ENCODE measurements at regions not wholly inside any gene's neighbourhood (a gene's known extent, or its start where the extent isn't known, plus 50 kb on each side); places are given as distances from the start of the nearest gene placed in this dataset.

GRCh38 chr5:30874241-30875034, 319.0 kb upstream of the CDH6 start:
- H3K4me3 ChIP-seq (ENCODE audit: low read length in 3 of 3) = no peak overlapping the region
- H3K9me3 ChIP-seq (ENCODE audit: control insufficient read depth in 3 of 3, low read length in 3 of 3) = no peaks in the 10 kb centered on the region
- H3K27ac ChIP-seq (ENCODE audit: low read depth, low read length) = no peak overlapping the region
- no peak overlapping the region for H3K9ac ChIP-seq (ENCODE audit: low read depth in 1 of 3, low read length in 3 of 3)
- no peaks in the 10 kb centered on the region for H3K4me1 ChIP-seq (ENCODE audit: control insufficient read depth in 3 of 3, insufficient read depth in 3 of 3, low read length in 3 of 3)
- no peaks in the 10 kb centered on the region for H3K27me3 ChIP-seq (ENCODE audit: control insufficient read depth in 3 of 3, insufficient read depth in 3 of 3, low read length in 3 of 3)
- H3K36me3 ChIP-seq (ENCODE audit: control insufficient read depth in 3 of 3, insufficient read depth in 3 of 3, low read length in 3 of 3) = no peaks in the 10 kb centered on the region

GRCh38 chr5:30871196-30871595, 322.3 kb upstream of the CDH6 start:
- Histone ChIP-seq H3K4me3 (ENCODE audit: low read length in 3 of 3) (no peak overlapping the region), H3K27ac (ENCODE audit: low read depth, low read length) (no peak overlapping the region), H3K9me3 (ENCODE audit: control insufficient read depth in 3 of 3, low read length in 3 of 3) (no peaks in the 10 kb centered on the region), H3K27me3 (ENCODE audit: control insufficient read depth in 3 of 3, insufficient read depth in 3 of 3, low read length in 3 of 3) (no peaks in the 10 kb centered on the region), H3K4me1 (ENCODE audit: control insufficient read depth in 3 of 3, insufficient read depth in 3 of 3, low read length in 3 of 3) (no peaks in the 10 kb centered on the region), H3K9ac (ENCODE audit: low read depth in 1 of 3, low read length in 3 of 3) (no peak overlapping the region), H3K36me3 (ENCODE audit: control insufficient read depth in 3 of 3, insufficient read depth in 3 of 3, low read length in 3 of 3) (no peaks in the 10 kb centered on the region)

- Histone ChIP-seq H3K27me3 (ENCODE audit: control insufficient read depth in 3 of 3, insufficient read depth in 3 of 3, low read length in 3 of 3) (no peaks in the 10 kb centered on the region), H3K9ac (ENCODE audit: low read depth in 1 of 3, low read length in 3 of 3) (no peak overlapping the region), H3K9me3 (ENCODE audit: control insufficient read depth in 3 of 3, low read length in 3 of 3) (no peaks in the 10 kb centered on the region), H3K36me3 (ENCODE audit: control insufficient read depth in 3 of 3, insufficient read depth in 3 of 3, low read length in 3 of 3) (no peaks in the 10 kb centered on the region), H3K27ac (ENCODE audit: low read depth, low read length) (no peak overlapping the region), H3K4me3 (ENCODE audit: low read length in 3 of 3) (no peak overlapping the region), H3K4me1 (ENCODE audit: control insufficient read depth in 3 of 3, insufficient read depth in 3 of 3, low read length in 3 of 3) (no peaks in the 10 kb centered on the region)
Measured at GRCh38 chr5:30867711-30868110, 325.8 kb upstream of the CDH6 start.

GRCh38 chr5:30866142-30866541, 327.3 kb upstream of the CDH6 start:
- H3K27ac ChIP-seq (ENCODE audit: low read depth, low read length) = no peak overlapping the region
- no peaks in the 10 kb centered on the region for H3K9me3 ChIP-seq (ENCODE audit: control insufficient read depth in 3 of 3, low read length in 3 of 3)
- H3K4me1 ChIP-seq (ENCODE audit: control insufficient read depth in 3 of 3, insufficient read depth in 3 of 3, low read length in 3 of 3) = no peaks in the 10 kb centered on the region
- H3K4me3 ChIP-seq (ENCODE audit: low read length in 3 of 3) = no peak overlapping the region
- no peak overlapping the region for H3K9ac ChIP-seq (ENCODE audit: low read depth in 1 of 3, low read length in 3 of 3)
- H3K36me3 ChIP-seq (ENCODE audit: control insufficient read depth in 3 of 3, insufficient read depth in 3 of 3, low read length in 3 of 3) = no peaks in the 10 kb centered on the region
- H3K27me3 ChIP-seq (ENCODE audit: control insufficient read depth in 3 of 3, insufficient read depth in 3 of 3, low read length in 3 of 3) = no peaks in the 10 kb centered on the region

GRCh38 chr5:30856242-30856641, 337.2 kb upstream of the CDH6 start:
- Histone ChIP-seq H3K36me3 (ENCODE audit: control insufficient read depth in 3 of 3, insufficient read depth in 3 of 3, low read length in 3 of 3) (no peaks in the 10 kb centered on the region), H3K9ac (ENCODE audit: low read depth in 1 of 3, low read length in 3 of 3) (no peak overlapping the region), H3K4me1 (ENCODE audit: control insufficient read depth in 3 of 3, insufficient read depth in 3 of 3, low read length in 3 of 3) (no peaks in the 10 kb centered on the region), H3K27me3 (ENCODE audit: control insufficient read depth in 3 of 3, insufficient read depth in 3 of 3, low read length in 3 of 3) (peaks cover 0 to 4% (median 0%) of the 10 kb centered on the region in 3 donors), H3K27ac (ENCODE audit: low read depth, low read length) (no peak overlapping the region), H3K4me3 (ENCODE audit: low read length in 3 of 3) (no peak overlapping the region), H3K9me3 (ENCODE audit: control insufficient read depth in 3 of 3, low read length in 3 of 3) (no peaks in the 10 kb centered on the region)

GRCh38 chr5:30853158-30853557, 340.3 kb upstream of the CDH6 start:
- H3K9me3 ChIP-seq (ENCODE audit: control insufficient read depth in 3 of 3, low read length in 3 of 3) = no peaks in the 10 kb centered on the region
- no peak overlapping the region for H3K4me3 ChIP-seq (ENCODE audit: low read length in 3 of 3)

GRCh38 chr5:30850866-30851265, 342.6 kb upstream of the CDH6 start:
- Histone ChIP-seq H3K36me3 (ENCODE audit: control insufficient read depth in 3 of 3, insufficient read depth in 3 of 3, low read length in 3 of 3) (no peaks in the 10 kb centered on the region), H3K4me3 (ENCODE audit: low read length in 3 of 3) (no peak overlapping the region), H3K9ac (ENCODE audit: low read depth in 1 of 3, low read length in 3 of 3) (no peak overlapping the region), H3K27me3 (ENCODE audit: control insufficient read depth in 3 of 3, insufficient read depth in 3 of 3, low read length in 3 of 3) (no peaks in the 10 kb centered on the region), H3K9me3 (ENCODE audit: control insufficient read depth in 3 of 3, low read length in 3 of 3) (no peaks in the 10 kb centered on the region), H3K4me1 (ENCODE audit: control insufficient read depth in 3 of 3, insufficient read depth in 3 of 3, low read length in 3 of 3) (no peaks in the 10 kb centered on the region), H3K27ac (ENCODE audit: low read depth, low read length) (no peak overlapping the region)

More at GRCh38 chr5:30853158-30853557, 340.3 kb upstream of the CDH6 start:
- Histone ChIP-seq H3K36me3 (ENCODE audit: control insufficient read depth in 3 of 3, insufficient read depth in 3 of 3, low read length in 3 of 3) (no peaks in the 10 kb centered on the region), H3K27ac (ENCODE audit: low read depth, low read length) (no peak overlapping the region), H3K9ac (ENCODE audit: low read depth in 1 of 3, low read length in 3 of 3) (no peak overlapping the region), H3K4me1 (ENCODE audit: control insufficient read depth in 3 of 3, insufficient read depth in 3 of 3, low read length in 3 of 3) (no peaks in the 10 kb centered on the region), H3K27me3 (ENCODE audit: control insufficient read depth in 3 of 3, insufficient read depth in 3 of 3, low read length in 3 of 3) (peaks cover 0 to 4% (median 0%) of the 10 kb centered on the region in 3 donors)

- no peak overlapping the region for H3K27ac ChIP-seq (ENCODE audit: low read depth, low read length)
- H3K4me3 ChIP-seq (ENCODE audit: low read length in 3 of 3) = no peak overlapping the region
- no peaks in the 10 kb centered on the region for H3K4me1 ChIP-seq (ENCODE audit: control insufficient read depth in 3 of 3, insufficient read depth in 3 of 3, low read length in 3 of 3)
- no peaks in the 10 kb centered on the region for H3K27me3 ChIP-seq (ENCODE audit: control insufficient read depth in 3 of 3, insufficient read depth in 3 of 3, low read length in 3 of 3)
- no peak overlapping the region for H3K9ac ChIP-seq (ENCODE audit: low read depth in 1 of 3, low read length in 3 of 3)
- H3K36me3 ChIP-seq (ENCODE audit: control insufficient read depth in 3 of 3, insufficient read depth in 3 of 3, low read length in 3 of 3) = no peaks in the 10 kb centered on the region
- no peaks in the 10 kb centered on the region for H3K9me3 ChIP-seq (ENCODE audit: control insufficient read depth in 3 of 3, low read length in 3 of 3)
Measured at GRCh38 chr5:30849931-30850710, 343.4 kb upstream of the CDH6 start.

GRCh38 chr5:30846171-30846570, 347.3 kb upstream of the CDH6 start:
- no peak overlapping the region for H3K27ac ChIP-seq (ENCODE audit: low read depth, low read length)
- no peaks in the 10 kb centered on the region for H3K9me3 ChIP-seq (ENCODE audit: control insufficient read depth in 3 of 3, low read length in 3 of 3)
- peaks cover 0 to 8% (median 0%) of the 10 kb centered on the region in 3 donors for H3K4me1 ChIP-seq (ENCODE audit: control insufficient read depth in 3 of 3, insufficient read depth in 3 of 3, low read length in 3 of 3)
- no peak overlapping the region for H3K4me3 ChIP-seq (ENCODE audit: low read length in 3 of 3)
- H3K9ac ChIP-seq (ENCODE audit: low read depth in 1 of 3, low read length in 3 of 3) = no peak overlapping the region
- no peaks in the 10 kb centered on the region for H3K27me3 ChIP-seq (ENCODE audit: control insufficient read depth in 3 of 3, insufficient read depth in 3 of 3, low read length in 3 of 3)
- H3K36me3 ChIP-seq (ENCODE audit: control insufficient read depth in 3 of 3, insufficient read depth in 3 of 3, low read length in 3 of 3) = no peaks in the 10 kb centered on the region

- H3K9ac ChIP-seq (ENCODE audit: low read depth in 1 of 3, low read length in 3 of 3) = no peak overlapping the region
Measured at GRCh38 chr5:30845194-30845593, 348.3 kb upstream of the CDH6 start.

More at GRCh38 chr5:30845194-30845593, 348.3 kb upstream of the CDH6 start:
- Histone ChIP-seq H3K27ac (ENCODE audit: low read depth, low read length) (no peak overlapping the region), H3K4me1 (ENCODE audit: control insufficient read depth in 3 of 3, insufficient read depth in 3 of 3, low read length in 3 of 3) (peaks cover 0 to 15% (median 4%) of the 10 kb centered on the region in 3 donors), H3K27me3 (ENCODE audit: control insufficient read depth in 3 of 3, insufficient read depth in 3 of 3, low read length in 3 of 3) (no peaks in the 10 kb centered on the region), H3K36me3 (ENCODE audit: control insufficient read depth in 3 of 3, insufficient read depth in 3 of 3, low read length in 3 of 3) (no peaks in the 10 kb centered on the region), H3K9me3 (ENCODE audit: control insufficient read depth in 3 of 3, low read length in 3 of 3) (no peaks in the 10 kb centered on the region), H3K4me3 (ENCODE audit: low read length in 3 of 3) (no peak overlapping the region)

All from skeletal muscle tissue (tissue), 3 donors.